Left cardiac atrium (tissue), 4 donors: ENCODE measurements at regions not wholly inside any gene's neighbourhood (a gene's known extent, or its start where the extent isn't known, plus 50 kb on each side); places are given as distances from the start of the nearest gene placed in this dataset.
A peak's percentile ranks its signal among the peaks of the same experiment; 100 is the strongest.
"Not testable (repeated sequence)": the region's sequence is repeated elsewhere in the genome, so short reads cannot be mapped to it uniquely, and the experiment has no call there.

Source experiments
- ATAC-seq, 2 donors: fragments of 200-7000 bp; cut with Tn5 transposase; one replicate each; pipeline ENCODE4 v1.9.1; 2020; ENCODE audit warnings: mild to moderate bottlenecking in 2 of 2, moderate library complexity in 2 of 2
- DNase-seq: peaks from one replicate; pipeline ENCODE4 v3.0.0-alpha.2; 2020
- intact Hi-C, 2 donors: fragments of 100-400 bp; cut with DNase I; formaldehyde crosslinking; loops; one replicate each; pipeline versions ENCODE4 v1.14.1 to v1.15.1; 2022 to 2023
- donor health status: DM: no; HTN: yes; CAD: no.
- donor health status: DM: no; HTN: yes; CAD: no; lungs with severe emphysema.
- donor health status: DM: yes; HTN: yes; CAD: no.
- donor health status: Dilated cardiomyopathy.

DNA sequence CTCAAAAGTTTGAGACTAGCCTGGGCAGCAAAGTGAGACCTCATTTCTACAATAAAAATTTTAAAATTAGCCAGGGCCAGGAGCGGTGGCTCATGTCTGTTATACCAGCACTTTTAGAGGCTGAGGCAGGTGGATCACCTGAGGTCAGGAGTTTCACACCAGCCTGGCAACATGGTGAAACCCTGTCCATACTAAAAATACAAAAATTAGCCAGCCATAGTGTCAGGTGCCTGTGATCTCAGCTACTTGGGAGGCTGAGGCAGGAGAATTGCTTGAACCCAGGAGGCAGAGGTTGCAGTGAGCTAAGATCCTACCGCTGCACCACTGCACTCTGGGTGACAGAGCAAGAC is 85.1 kb upstream of the MAP4 start:
- intact Hi-C loops, DNase-seq, ATAC-seq: not testable (repeated sequence)

- intact Hi-C loops = loop anchor here in 1 of 2 donors (10.0 kb wide), 1 partner anchor 53 kb away; no protein-coding TSS in a partner anchor
- ATAC-seq (no peak), DNase-seq (no peak)
These were observed 76.1 kb upstream of the MAP4 start for GRCh38 chr3:48092270-48092669.

- no peak for DNase-seq
- intact Hi-C loops = loop anchor here in 1 of 2 donors (10.0 kb wide), 1 partner anchor 54 kb away; no protein-coding TSS in a partner anchor
- ATAC-seq = no peak
These were observed 74.1 kb upstream of the MAP4 start for GRCh38 chr3:48090166-48090939.

DNA sequence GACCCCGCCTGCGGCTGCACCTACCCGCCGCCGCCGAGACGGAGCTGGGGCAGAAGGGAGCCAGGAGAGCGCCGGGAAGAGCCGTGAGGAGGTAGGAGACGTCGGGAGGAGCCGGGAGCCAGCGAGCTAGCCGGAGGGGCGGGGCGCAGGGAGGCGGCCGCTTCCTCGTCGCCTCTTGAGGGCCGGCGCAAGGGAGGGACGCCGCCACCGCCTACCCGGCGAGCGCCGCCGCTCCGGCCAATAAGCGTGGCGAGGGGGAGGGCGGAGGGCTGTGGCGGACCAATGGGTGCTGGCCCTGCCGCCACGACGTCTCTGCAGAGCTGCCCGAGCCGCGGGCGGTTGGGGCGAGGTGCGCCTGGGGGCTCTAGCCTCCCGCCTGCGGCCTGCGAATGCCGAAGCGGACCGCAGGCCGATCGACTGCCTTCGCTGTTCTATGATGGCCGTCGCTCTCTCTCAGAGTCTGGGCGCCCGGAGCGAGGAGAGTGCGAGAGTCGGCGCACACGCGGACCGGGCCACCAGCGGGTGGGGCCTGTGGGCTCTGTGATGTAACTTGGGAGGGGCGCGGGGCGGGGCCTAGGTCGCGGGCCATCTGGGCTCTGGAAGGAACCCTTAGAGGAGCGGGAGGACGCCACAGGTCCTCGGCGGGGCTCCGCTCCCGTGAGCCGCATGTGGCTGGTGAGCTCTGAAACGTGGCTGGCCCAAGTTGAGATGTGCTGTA is 72.7 kb upstream of the MAP4 start:
- peak; percentile 96 for ATAC-seq
- intact Hi-C loops = loop anchor here in 1 of 2 donors (2.0 to 5.0 kb wide), 2 partner anchors 62 to 72 kb away; partner anchors contain the start of gene MAP4
- peak; percentile 97 for DNase-seq

DNA sequence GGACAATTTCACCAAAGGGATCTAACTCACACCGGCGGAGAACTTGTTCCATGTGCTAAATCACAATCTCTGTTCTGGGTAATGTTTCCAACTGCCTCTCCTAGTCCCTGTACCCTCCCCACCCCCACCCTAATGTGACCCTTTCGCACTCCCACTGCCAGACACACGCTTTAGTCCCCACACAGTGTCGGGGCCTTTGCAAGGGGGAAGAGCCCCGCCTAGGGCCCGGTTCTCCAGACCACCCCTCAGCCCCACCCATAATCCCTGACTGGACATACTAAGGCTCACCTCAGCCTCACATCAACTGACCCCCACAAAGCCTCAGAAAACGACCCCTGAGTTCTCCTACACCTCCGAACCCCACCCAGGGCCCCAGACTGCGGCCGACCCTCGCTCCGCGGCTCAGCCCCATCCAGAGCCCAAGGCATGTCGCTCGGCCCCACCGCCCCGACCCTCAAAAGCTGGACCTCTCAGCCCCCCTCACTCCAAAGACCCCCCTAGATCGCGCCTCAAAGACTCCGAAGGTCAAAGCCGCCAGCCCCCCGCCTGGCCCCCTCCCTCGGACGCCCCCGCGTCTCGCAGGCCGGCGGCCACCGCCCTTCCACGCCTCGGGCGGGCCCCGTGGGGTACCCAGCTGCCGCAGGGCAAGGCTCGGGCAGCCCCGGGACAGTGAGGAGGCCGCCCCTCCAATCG is 72.0 kb upstream of the MAP4 start:
- DNase-seq (no peak), ATAC-seq (peak; percentile 16 to 30)

DNA sequence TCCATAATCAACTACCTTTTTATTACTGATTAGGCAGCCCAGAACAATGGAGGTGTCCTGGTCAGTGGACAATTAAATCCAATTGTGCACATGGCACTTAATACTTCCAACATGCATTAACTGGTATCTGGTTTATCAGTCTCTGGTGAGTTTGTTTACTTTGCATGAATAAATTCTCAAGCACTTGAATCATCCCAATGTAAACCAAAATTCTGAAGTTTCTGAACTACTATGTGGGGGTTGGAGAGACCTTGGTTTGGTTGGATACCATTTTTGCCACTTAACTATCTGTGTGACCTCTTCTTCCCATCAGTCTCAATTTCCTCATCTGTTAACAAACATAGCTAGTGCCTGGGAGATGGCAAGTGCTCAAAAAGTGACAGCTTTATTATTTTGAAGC is 70.5 kb upstream of the MAP4 start:
- ATAC-seq = no peak
- intact Hi-C loops = loop anchor here in 1 of 2 donors (5.0 kb wide), 1 partner anchor 69 kb away; the partner anchor contains the start of gene MAP4
- no peak for DNase-seq

More for the DNA sequence above, 72.0 kb upstream of the MAP4 start:
- intact Hi-C loops = loop anchor here in 1 of 2 donors (2.0 to 5.0 kb wide), 2 partner anchors 63 to 71 kb away; partner anchors contain the start of gene MAP4

- ATAC-seq (no peak), DNase-seq (no peak)
- intact Hi-C loops = loop anchor here in 1 of 2 donors (5.0 kb wide), 1 partner anchor 68 kb away; the partner anchor contains the start of gene MAP4
These were observed 68.7 kb upstream of the MAP4 start for GRCh38 chr3:48084929-48085328.

- intact Hi-C loops = no loop called here
- no peak for DNase-seq
- ATAC-seq = no peak
These were observed 68.0 kb upstream of the MAP4 start for GRCh38 chr3:48084170-48084569.

GRCh38 chr3:48082580-48083184 is 66.5 kb upstream of the MAP4 start:
- intact Hi-C loops = no loop called here
- ATAC-seq (no peak), DNase-seq (no peak)

- intact Hi-C loops = no loop called here
- DNase-seq = no peak
- peak in 1 of 2 donors; percentile 63 for ATAC-seq
These were observed 61.6 kb upstream of the MAP4 start for GRCh38 chr3:48077815-48078214.

DNA sequence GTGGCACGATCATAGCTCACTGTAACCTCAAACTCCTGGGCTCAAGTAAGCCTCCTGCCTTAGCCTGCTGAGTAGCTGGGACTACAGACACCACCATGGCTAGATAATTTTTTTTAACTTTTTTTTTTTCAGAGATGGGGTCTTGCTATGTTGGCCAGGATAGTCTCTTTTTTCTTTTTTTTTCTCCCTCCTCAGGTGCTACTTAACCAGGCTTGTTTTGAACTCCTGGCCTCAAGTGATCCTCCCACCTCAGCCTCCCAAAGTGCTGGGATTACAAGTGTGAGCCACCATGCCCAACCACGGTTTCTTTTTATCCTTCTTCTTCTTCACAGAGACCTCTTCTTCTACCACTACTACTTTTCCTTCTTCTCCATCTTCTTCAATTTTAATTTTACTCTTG is 53.8 kb upstream of the MAP4 start:
- DNase-seq (no peak), ATAC-seq (no peak)
- intact Hi-C loops = no loop called here

GRCh38 chr3:48069339-48069738 is 53.1 kb upstream of the MAP4 start:
- DNase-seq (no peak), ATAC-seq (peak in 1 of 2 donors; percentile 23)
- intact Hi-C loops = no loop called here

DNA sequence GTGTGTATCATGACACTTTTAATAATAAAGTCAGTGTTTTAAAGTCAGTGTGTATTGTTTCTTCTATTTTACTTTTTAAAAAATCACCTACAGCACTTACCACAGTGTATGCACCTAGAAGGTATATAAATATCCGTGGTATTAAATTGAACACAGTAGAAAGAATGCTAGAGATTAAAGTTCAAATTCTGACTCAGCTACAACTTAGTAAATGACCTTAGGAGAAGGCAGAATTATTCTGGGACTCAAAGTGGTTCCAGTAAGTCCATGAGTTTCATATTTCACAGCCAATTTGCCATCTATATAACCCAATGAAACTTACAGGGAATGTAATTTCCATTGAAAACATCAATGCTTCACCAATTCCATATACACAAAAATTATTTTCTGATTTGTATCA is 52.7 kb upstream of the MAP4 start:
- no peak for DNase-seq
- intact Hi-C loops = no loop called here
- ATAC-seq = no peak

DNA sequence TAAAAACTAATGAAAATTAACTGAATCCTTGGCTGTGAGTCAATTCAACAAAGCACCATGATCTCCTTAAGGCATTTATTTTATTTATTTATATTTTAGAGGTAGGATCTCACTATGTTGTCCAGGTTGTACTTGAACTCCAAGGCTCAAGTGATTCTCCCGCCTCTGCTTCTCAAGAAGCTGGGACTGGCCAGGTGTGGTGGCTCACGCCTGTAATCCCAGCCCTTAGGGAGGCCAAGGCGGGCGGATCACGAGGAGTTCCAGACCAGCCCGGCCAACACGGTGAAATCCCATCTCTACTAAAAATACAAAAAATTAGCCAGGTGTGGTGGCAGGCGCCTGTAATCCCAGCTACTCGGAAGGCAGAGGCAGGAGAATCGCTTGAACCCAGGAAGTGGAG is 52.1 kb upstream of the MAP4 start:
- intact Hi-C loops, DNase-seq, ATAC-seq: not testable (repeated sequence)

- intact Hi-C loops = no loop called here
These were observed 51.1 kb upstream of the MAP4 start for GRCh38 chr3:48067271-48067670.

More at GRCh38 chr3:48067271-48067670, 51.1 kb upstream of the MAP4 start:
- no peak for ATAC-seq
- DNase-seq = no peak
